ENCODE measurements at regions not wholly inside any gene's neighbourhood (a gene's known extent, or its start where the extent isn't known, plus 50 kb on each side); places are given as distances from the start of the nearest gene placed in this dataset.

DNA sequence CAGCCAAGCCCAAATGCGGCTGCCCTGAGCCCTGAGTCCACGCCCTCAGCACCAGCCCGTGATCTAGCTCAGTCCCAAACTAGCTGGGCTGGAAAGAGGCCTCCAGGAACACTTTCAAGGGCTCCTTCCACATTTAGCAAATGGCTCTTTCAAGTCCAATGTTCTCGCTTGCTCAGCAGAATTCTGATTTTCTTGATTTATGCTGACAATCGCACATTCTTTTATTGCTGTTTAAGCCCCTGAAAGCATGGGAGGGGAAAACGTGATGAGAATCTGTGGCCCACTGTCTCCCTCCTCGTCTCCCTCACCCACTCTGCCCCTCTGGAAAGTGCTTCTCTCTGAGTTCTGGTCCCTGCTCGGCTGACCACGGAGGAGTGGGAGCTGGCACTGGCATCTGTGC, 293.8 kb downstream of the FOXL1 start:
- 32% methylated on average over 9 of the region's 9 CpGs for WGBS (ENCODE audit: insufficient coverage, insufficient replicate concordance, low lambda C conversion rate, missing lambda C conversion rate)
- DNase-seq (ENCODE audit: low read depth, low spot score) (no peak), FAIRE-seq (no peak), ATAC-seq (no peak)
- H3K9me3 ChIP-seq (replicated peaks; ENCODE audit: control insufficient read depth, insufficient read depth, low read length), result no peaks in the 10 kb centered on the region
- TF ChIP-seq, protein P1, sequence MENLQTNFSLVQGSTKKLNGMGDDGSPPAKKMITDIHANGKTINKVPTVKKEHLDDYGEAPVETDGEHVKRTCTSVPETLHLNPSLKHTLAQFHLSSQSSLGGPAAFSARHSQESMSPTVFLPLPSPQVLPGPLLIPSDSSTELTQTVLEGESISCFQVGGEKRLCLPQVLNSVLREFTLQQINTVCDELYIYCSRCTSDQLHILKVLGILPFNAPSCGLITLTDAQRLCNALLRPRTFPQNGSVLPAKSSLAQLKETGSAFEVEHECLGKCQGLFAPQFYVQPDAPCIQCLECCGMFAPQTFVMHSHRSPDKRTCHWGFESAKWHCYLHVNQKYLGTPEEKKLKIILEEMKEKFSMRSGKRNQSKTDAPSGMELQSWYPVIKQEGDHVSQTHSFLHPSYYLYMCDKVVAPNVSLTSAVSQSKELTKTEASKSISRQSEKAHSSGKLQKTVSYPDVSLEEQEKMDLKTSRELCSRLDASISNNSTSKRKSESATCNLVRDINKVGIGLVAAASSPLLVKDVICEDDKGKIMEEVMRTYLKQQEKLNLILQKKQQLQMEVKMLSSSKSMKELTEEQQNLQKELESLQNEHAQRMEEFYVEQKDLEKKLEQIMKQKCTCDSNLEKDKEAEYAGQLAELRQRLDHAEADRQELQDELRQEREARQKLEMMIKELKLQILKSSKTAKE (IDR thresholded peaks at IDR 0.05; ENCODE audit: low read depth, poor library complexity, severe bottlenecking), result no peak
- TF ChIP-seq, protein P2, sequence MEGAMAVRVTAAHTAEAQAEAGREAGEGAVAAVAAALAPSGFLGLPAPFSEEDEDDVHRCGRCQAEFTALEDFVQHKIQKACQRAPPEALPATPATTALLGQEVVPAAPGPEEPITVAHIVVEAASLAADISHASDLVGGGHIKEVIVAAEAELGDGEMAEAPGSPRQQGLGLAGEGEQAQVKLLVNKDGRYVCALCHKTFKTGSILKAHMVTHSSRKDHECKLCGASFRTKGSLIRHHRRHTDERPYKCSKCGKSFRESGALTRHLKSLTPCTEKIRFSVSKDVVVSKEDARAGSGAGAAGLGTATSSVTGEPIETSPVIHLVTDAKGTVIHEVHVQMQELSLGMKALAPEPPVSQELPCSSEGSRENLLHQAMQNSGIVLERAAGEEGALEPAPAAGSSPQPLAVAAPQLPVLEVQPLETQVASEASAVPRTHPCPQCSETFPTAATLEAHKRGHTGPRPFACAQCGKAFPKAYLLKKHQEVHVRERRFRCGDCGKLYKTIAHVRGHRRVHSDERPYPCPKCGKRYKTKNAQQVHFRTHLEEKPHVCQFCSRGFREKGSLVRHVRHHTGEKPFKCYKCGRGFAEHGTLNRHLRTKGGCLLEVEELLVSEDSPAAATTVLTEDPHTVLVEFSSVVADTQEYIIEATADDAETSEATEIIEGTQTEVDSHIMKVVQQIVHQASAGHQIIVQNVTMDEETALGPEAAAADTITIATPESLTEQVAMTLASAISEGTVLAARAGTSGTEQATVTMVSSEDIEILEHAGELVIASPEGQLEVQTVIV (IDR thresholded peaks at IDR 0.05; ENCODE audit: borderline replicate concordance, partially characterized antibody), result no peak
- TF ChIP-seq STAT1 (conservative IDR thresholded peaks at IDR 0.05), result no peak
- TF ChIP-seq, protein P3, sequence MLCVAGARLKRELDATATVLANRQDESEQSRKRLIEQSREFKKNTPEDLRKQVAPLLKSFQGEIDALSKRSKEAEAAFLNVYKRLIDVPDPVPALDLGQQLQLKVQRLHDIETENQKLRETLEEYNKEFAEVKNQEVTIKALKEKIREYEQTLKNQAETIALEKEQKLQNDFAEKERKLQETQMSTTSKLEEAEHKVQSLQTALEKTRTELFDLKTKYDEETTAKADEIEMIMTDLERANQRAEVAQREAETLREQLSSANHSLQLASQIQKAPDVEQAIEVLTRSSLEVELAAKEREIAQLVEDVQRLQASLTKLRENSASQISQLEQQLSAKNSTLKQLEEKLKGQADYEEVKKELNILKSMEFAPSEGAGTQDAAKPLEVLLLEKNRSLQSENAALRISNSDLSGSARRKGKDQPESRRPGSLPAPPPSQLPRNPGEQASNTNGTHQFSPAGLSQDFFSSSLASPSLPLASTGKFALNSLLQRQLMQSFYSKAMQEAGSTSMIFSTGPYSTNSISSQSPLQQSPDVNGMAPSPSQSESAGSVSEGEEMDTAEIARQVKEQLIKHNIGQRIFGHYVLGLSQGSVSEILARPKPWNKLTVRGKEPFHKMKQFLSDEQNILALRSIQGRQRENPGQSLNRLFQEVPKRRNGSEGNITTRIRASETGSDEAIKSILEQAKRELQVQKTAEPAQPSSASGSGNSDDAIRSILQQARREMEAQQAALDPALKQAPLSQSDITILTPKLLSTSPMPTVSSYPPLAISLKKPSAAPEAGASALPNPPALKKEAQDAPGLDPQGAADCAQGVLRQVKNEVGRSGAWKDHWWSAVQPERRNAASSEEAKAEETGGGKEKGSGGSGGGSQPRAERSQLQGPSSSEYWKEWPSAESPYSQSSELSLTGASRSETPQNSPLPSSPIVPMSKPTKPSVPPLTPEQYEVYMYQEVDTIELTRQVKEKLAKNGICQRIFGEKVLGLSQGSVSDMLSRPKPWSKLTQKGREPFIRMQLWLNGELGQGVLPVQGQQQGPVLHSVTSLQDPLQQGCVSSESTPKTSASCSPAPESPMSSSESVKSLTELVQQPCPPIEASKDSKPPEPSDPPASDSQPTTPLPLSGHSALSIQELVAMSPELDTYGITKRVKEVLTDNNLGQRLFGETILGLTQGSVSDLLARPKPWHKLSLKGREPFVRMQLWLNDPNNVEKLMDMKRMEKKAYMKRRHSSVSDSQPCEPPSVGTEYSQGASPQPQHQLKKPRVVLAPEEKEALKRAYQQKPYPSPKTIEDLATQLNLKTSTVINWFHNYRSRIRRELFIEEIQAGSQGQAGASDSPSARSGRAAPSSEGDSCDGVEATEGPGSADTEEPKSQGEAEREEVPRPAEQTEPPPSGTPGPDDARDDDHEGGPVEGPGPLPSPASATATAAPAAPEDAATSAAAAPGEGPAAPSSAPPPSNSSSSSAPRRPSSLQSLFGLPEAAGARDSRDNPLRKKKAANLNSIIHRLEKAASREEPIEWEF (IDR thresholded peaks at IDR 0.05; ENCODE audit: insufficient replicate concordance, low read depth, low read length), result no peak
- no peak for TF ChIP-seq GABPA (IDR thresholded peaks at IDR 0.05; ENCODE audit: low read depth)
- no peak for TF ChIP-seq EP300 (IDR thresholded peaks at IDR 0.05; ENCODE audit: borderline replicate concordance in 1 of 2, control insufficient read depth in 1 of 2, low read depth in 2 of 2, low read length in 2 of 2)
- TF ChIP-seq WRNIP1 (IDR thresholded peaks at IDR 0.05; ENCODE audit: borderline replicate concordance, low read depth, low read length), result no peak
- TF ChIP-seq BACH1 (IDR thresholded peaks at IDR 0.05; ENCODE audit: borderline replicate concordance), result no peak
- no peak for TF ChIP-seq CBX3 (IDR thresholded peaks at IDR 0.05; ENCODE audit: borderline replicate concordance, low read depth)
- TF ChIP-seq PAX8 (IDR thresholded peaks at IDR 0.05), result no peak
- TF ChIP-seq NR2C1 (IDR thresholded peaks at IDR 0.05), result no peak
- TF ChIP-seq RBBP5 (conservative IDR thresholded peaks at IDR 0.05), result no peak
- no peak for TF ChIP-seq PAX5 (IDR thresholded peaks at IDR 0.05; ENCODE audit: borderline replicate concordance, low read depth, low read length)
- TF ChIP-seq POLR2AphosphoS2 (IDR thresholded peaks at IDR 0.05; ENCODE audit: low read depth, low read length), result no peak
- H3K4me3 ChIP-seq, result no peak overlapping the region
- ChIA-PET POLR2A (no interaction called here), CTCF (no interaction called here), RAD21 (ENCODE audit: unreplicated experiment) (no interaction called here), SMC1A (ENCODE audit: uncharacterized antibody, unreplicated experiment) (interaction anchor here (0.7 kb wide), 1 partner anchor 276 kb away, joined by 4 read pairs; no protein-coding TSS in a partner anchor)
- H3K4me1 ChIP-seq (ENCODE audit: control insufficient read depth, insufficient read depth, low read length), result no peaks in the 10 kb centered on the region
- no peak overlapping the region for H3K27ac ChIP-seq (ENCODE audit: control insufficient read depth, insufficient read depth)
- no peak overlapping the region for H2AFZ ChIP-seq (ENCODE audit: control insufficient read depth, low read depth, low read length)
- H3K27me3 ChIP-seq (replicated peaks in 1 of 2; ENCODE audit: control insufficient read depth in 2 of 2, insufficient read depth in 2 of 2, low read length in 1 of 2), result no peaks in the 10 kb centered on the region; a peak in 1 of 4 replicates
- H4K20me1 ChIP-seq (ENCODE audit: control insufficient read depth, insufficient read depth), result no peaks in the 10 kb centered on the region
- in situ Hi-C loops (cut with MboI) (loop anchor here (10.0 kb wide), 1 partner anchor 307 kb away; the partner anchor contains the start of gene FOXC2), intact Hi-C loops (cut with micrococcal nuclease; ENCODE audit: unreplicated experiment) (loop anchor here (10.0 kb wide), 1 partner anchor 193 kb away; no protein-coding TSS in a partner anchor)
- no TSS peak for BruUV-seq (replicated peaks)
- H3K79me2 ChIP-seq (ENCODE audit: control insufficient read depth, insufficient read depth, low read length), result no peaks in the 10 kb centered on the region
- H3K4me2 ChIP-seq (ENCODE audit: control insufficient read depth, insufficient read depth), result no peak overlapping the region
- H3K9ac ChIP-seq (ENCODE audit: control insufficient read depth, insufficient read depth, low read length), result no peak overlapping the region
- H3K36me3 ChIP-seq (ENCODE audit: control insufficient read depth in 2 of 2, insufficient read depth in 2 of 2, low read length in 1 of 2), result no peaks in the 10 kb centered on the region
